Nephron (organoid): ENCODE measurements at regions not wholly inside any gene's neighbourhood (a gene's known extent, or its start where the extent isn't known, plus 50 kb on each side); places are given as distances from the start of the nearest gene placed in this dataset.

Source experiments
- H3K27ac Mint-ChIP-seq, 3 experiments: 2 replicates each; pipeline ENCODE4 v1.8.0; 2020; ENCODE audit warnings: mixed read lengths in 3 of 3, mild to moderate bottlenecking in 2 of 3, moderate library complexity in 1 of 3
- H3K27me3 Mint-ChIP-seq: 2 replicates; pipeline ENCODE4 v1.8.0; 2021; ENCODE audit warnings: low read depth, mild to moderate bottlenecking, moderate library complexity, mixed read lengths
- H3K36me3 Mint-ChIP-seq: 2 replicates; pipeline ENCODE4 v1.8.0; 2020; ENCODE audit warnings: low read depth, mixed read lengths
- H3K4me1 Mint-ChIP-seq: 2 replicates; pipeline ENCODE4 v1.8.0; 2020; ENCODE audit warnings: mixed read lengths
- H3K4me3 Mint-ChIP-seq, 3 experiments: 2 replicates each; pipeline ENCODE4 v1.8.0; 2020; ENCODE audit warnings: mild to moderate bottlenecking in 3 of 3, mixed read lengths in 3 of 3, moderate library complexity in 2 of 3
- H3K9me3 Mint-ChIP-seq: 2 replicates; pipeline ENCODE4 v1.8.0; 2020; ENCODE audit warnings: mixed read lengths
- CTCF ChIP-seq, 3 experiments: fragments of 200-600 bp; sonication (generic); IDR thresholded peaks; one replicate each; pipeline ENCODE4 v1.5.0; 2021; ENCODE audit warnings: antibody characterized with exemption in 3 of 3; ENCODE audit not compliant: unreplicated experiment in 3 of 3

- Mint-ChIP-seq H3K4me1 (peaks cover 54% of the 10 kb centered on the region), H3K27me3 (no peaks in the 10 kb centered on the region), H3K36me3 (no peaks in the 10 kb centered on the region), H3K27ac (peak overlapping the region; percentile 98), H3K4me3 (peak overlapping the region; percentile 2 to 49 (median 31)), H3K9me3 (peaks cover 5% of the 10 kb centered on the region)
- no peak for TF ChIP-seq CTCF (IDR thresholded peaks at IDR 0.05; ENCODE audit: unreplicated experiment in 3 of 3)
Observed at GRCh38 chr11:121802542-121802941, 313.5 kb downstream of the BLID start.

- Mint-ChIP-seq H3K4me1 (peaks cover 61% of the 10 kb centered on the region), H3K4me3 (peak overlapping the region; percentile 4 to 49 (median 31))
Observed at GRCh38 chr11:121801781-121802180, 314.2 kb downstream of the BLID start.

GRCh38 chr11:121801394-121801748, 314.6 kb downstream of the BLID start:
- H3K27ac Mint-ChIP-seq = peak overlapping the region; percentile 98
- TF ChIP-seq CTCF (IDR thresholded peaks at IDR 0.05; ENCODE audit: unreplicated experiment in 3 of 3) = no peak
- H3K4me1 Mint-ChIP-seq = peaks cover 63% of the 10 kb centered on the region
- H3K9me3 Mint-ChIP-seq = peaks cover 5% of the 10 kb centered on the region
- no peaks in the 10 kb centered on the region for H3K36me3 Mint-ChIP-seq
- H3K4me3 Mint-ChIP-seq = peak overlapping the region; percentile 31 to 54 (median 50)
- H3K27me3 Mint-ChIP-seq = no peaks in the 10 kb centered on the region

More at GRCh38 chr11:121801781-121802180, 314.2 kb downstream of the BLID start:
- Mint-ChIP-seq H3K27me3 (no peaks in the 10 kb centered on the region), H3K36me3 (no peaks in the 10 kb centered on the region), H3K9me3 (peaks cover 5% of the 10 kb centered on the region), H3K27ac (peak overlapping the region; percentile 98)
- TF ChIP-seq CTCF (IDR thresholded peaks at IDR 0.05; ENCODE audit: unreplicated experiment in 3 of 3) = no peak

GRCh38 chr11:121800731-121801393, 315.2 kb downstream of the BLID start:
- Mint-ChIP-seq H3K27me3 (no peaks in the 10 kb centered on the region), H3K27ac (peak overlapping the region; percentile 98), H3K4me3 (peak overlapping the region; percentile 31 to 54 (median 50)), H3K9me3 (peaks cover 5% of the 10 kb centered on the region), H3K36me3 (no peaks in the 10 kb centered on the region), H3K4me1 (peaks cover 65% of the 10 kb centered on the region)
- TF ChIP-seq CTCF (IDR thresholded peaks at IDR 0.05; ENCODE audit: unreplicated experiment in 3 of 3) = no peak

- Mint-ChIP-seq H3K27me3 (no peaks in the 10 kb centered on the region), H3K4me1 (peaks cover 71% of the 10 kb centered on the region), H3K27ac (peak overlapping the region; percentile 98), H3K9me3 (peaks cover 5% of the 10 kb centered on the region), H3K4me3 (peak overlapping the region; percentile 19 to 54 (median 40)), H3K36me3 (no peaks in the 10 kb centered on the region)
- TF ChIP-seq CTCF (IDR thresholded peaks at IDR 0.05; ENCODE audit: unreplicated experiment in 3 of 3) = no peak
Observed at GRCh38 chr11:121800240-121800639, 315.8 kb downstream of the BLID start.

- peak overlapping the region in 2 of 3 experiments; percentile 40 to 49 for H3K27ac Mint-ChIP-seq
- peaks cover 5% of the 10 kb centered on the region for H3K9me3 Mint-ChIP-seq
- H3K27me3 Mint-ChIP-seq = no peaks in the 10 kb centered on the region
- peaks cover 70% of the 10 kb centered on the region for H3K4me1 Mint-ChIP-seq
- TF ChIP-seq CTCF (IDR thresholded peaks at IDR 0.05; ENCODE audit: unreplicated experiment in 3 of 3) = no peak
- H3K4me3 Mint-ChIP-seq = no peak overlapping the region
- H3K36me3 Mint-ChIP-seq = no peaks in the 10 kb centered on the region
Observed at GRCh38 chr11:121797496-121797895, 318.5 kb downstream of the BLID start.
